Lower leg skin (tissue), 3 donors: ENCODE measurements at regions not wholly inside any gene's neighbourhood (a gene's known extent, or its start where the extent isn't known, plus 50 kb on each side); places are given as distances from the start of the nearest gene placed in this dataset.

Experiments used
- POLR2A ChIP-seq, 2 donors: fragments of 450-650 bp; IDR thresholded peaks; one replicate each; pipeline ENCODE4 v1.6.1; 2016 to 2017; ENCODE audit warnings: antibody characterized with exemption in 2 of 2, mild to moderate bottlenecking in 1 of 2, moderate library complexity in 1 of 2
- TF ChIP-seq, protein P1 (sequence below), 3 donors: fragments of 450-650 bp; IDR thresholded peaks; one replicate each; pipeline ENCODE4 v1.5.1; 2016; ENCODE audit warnings: antibody characterized with exemption in 3 of 3, mild to moderate bottlenecking in 3 of 3, moderate library complexity in 2 of 3

DNA sequence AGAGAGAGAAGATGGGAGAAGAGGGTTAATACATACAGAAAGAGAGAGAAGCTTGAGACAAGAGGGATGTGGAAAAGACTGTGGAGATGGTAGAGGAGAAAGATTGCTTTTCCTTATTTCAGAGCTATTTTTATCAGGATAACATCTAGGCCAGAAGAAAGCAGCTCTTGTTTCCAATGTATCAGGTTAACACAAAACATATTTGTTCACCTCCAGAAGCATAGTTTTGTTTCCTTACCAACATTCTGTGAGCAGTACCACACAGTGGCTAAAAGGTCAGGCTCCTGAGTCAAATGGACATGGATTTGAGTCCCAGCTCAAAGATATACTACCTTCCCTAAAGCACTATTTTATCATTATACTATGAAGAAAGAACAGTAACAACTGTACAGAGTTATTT lies 185.5 kb downstream of the DUSP10 start:
- no peak for TF ChIP-seq POLR2A (IDR thresholded peaks at IDR 0.05)
- TF ChIP-seq, protein P1, sequence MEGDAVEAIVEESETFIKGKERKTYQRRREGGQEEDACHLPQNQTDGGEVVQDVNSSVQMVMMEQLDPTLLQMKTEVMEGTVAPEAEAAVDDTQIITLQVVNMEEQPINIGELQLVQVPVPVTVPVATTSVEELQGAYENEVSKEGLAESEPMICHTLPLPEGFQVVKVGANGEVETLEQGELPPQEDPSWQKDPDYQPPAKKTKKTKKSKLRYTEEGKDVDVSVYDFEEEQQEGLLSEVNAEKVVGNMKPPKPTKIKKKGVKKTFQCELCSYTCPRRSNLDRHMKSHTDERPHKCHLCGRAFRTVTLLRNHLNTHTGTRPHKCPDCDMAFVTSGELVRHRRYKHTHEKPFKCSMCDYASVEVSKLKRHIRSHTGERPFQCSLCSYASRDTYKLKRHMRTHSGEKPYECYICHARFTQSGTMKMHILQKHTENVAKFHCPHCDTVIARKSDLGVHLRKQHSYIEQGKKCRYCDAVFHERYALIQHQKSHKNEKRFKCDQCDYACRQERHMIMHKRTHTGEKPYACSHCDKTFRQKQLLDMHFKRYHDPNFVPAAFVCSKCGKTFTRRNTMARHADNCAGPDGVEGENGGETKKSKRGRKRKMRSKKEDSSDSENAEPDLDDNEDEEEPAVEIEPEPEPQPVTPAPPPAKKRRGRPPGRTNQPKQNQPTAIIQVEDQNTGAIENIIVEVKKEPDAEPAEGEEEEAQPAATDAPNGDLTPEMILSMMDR (IDR thresholded peaks at IDR 0.05) = no peak
